ENCODE measurements at regions not wholly inside any gene's neighbourhood (a gene's known extent, or its start where the extent isn't known, plus 50 kb on each side); places are given as distances from the start of the nearest gene placed in this dataset.

- no peak for DNase-seq (ENCODE audit: low read depth, low spot score)
Measured at GRCh38 chr15:47203993-47204392, 513.3 kb upstream of the SEMA6D start.

- DNase-seq (ENCODE audit: low read depth, low spot score), result peak; percentile 30
Measured at GRCh38 chr15:47206358-47206978, 510.8 kb upstream of the SEMA6D start.

GRCh38 chr15:47209591-47209990 is 507.7 kb upstream of the SEMA6D start:
- no peak for DNase-seq (ENCODE audit: low read depth, low spot score)

GRCh38 chr15:47212222-47213010 is 504.9 kb upstream of the SEMA6D start:
- DNase-seq (ENCODE audit: low read depth, low spot score), result no peak

- DNase-seq (ENCODE audit: low read depth, low spot score), result no peak
Measured at GRCh38 chr15:47213883-47214282, 503.4 kb upstream of the SEMA6D start.

GRCh38 chr15:47218295-47218694 is 499.0 kb upstream of the SEMA6D start:
- DNase-seq (ENCODE audit: low read depth, low spot score), result no peak

GRCh38 chr15:47244361-47244760 is 472.9 kb upstream of the SEMA6D start:
- no peak for DNase-seq (ENCODE audit: low read depth, low spot score)

- no peak for DNase-seq (ENCODE audit: low read depth, low spot score)
Measured at GRCh38 chr15:47246317-47246716, 471.0 kb upstream of the SEMA6D start.

- no peak for DNase-seq (ENCODE audit: low read depth, low spot score)
Measured at GRCh38 chr15:47258521-47258920, 458.8 kb upstream of the SEMA6D start.

GRCh38 chr15:47265686-47266085 is 451.6 kb upstream of the SEMA6D start:
- DNase-seq (ENCODE audit: low read depth, low spot score), result no peak

- no peak for DNase-seq (ENCODE audit: low read depth, low spot score)
Measured at GRCh38 chr15:47266566-47266965, 450.7 kb upstream of the SEMA6D start.

GRCh38 chr15:47273864-47274263 is 443.4 kb upstream of the SEMA6D start:
- DNase-seq (ENCODE audit: low read depth, low spot score), result no peak

- no peak for DNase-seq (ENCODE audit: low read depth, low spot score)
Measured at GRCh38 chr15:47283246-47283645, 434.1 kb upstream of the SEMA6D start.

- no peak for DNase-seq (ENCODE audit: low read depth, low spot score)
Measured at GRCh38 chr15:47288794-47289193, 428.5 kb upstream of the SEMA6D start.

- peak; percentile 12 for DNase-seq (ENCODE audit: low read depth, low spot score)
Measured at GRCh38 chr15:47289656-47290055, 427.6 kb upstream of the SEMA6D start.

GRCh38 chr15:47291767-47292166 is 425.5 kb upstream of the SEMA6D start:
- no peak for DNase-seq (ENCODE audit: low read depth, low spot score)

GRCh38 chr15:47292638-47293190 is 424.6 kb upstream of the SEMA6D start:
- no peak for DNase-seq (ENCODE audit: low read depth, low spot score)

- DNase-seq (ENCODE audit: low read depth, low spot score), result no peak
Measured at GRCh38 chr15:47293466-47294162, 423.7 kb upstream of the SEMA6D start.

GRCh38 chr15:47294765-47295259 is 422.5 kb upstream of the SEMA6D start:
- DNase-seq (ENCODE audit: low read depth, low spot score), result no peak

- DNase-seq (ENCODE audit: low read depth, low spot score), result no peak
Measured at GRCh38 chr15:47296881-47297280, 420.4 kb upstream of the SEMA6D start.

- no peak for DNase-seq (ENCODE audit: low read depth, low spot score)
Measured at GRCh38 chr15:47299846-47300434, 417.4 kb upstream of the SEMA6D start.

- no peak for DNase-seq (ENCODE audit: low read depth, low spot score)
Measured at GRCh38 chr15:47300596-47300995, 416.7 kb upstream of the SEMA6D start.

Measured in ELF-1 (cell line).